HG03565 (cell line): ENCODE measurements at regions not wholly inside any gene's neighbourhood (a gene's known extent, or its start where the extent isn't known, plus 50 kb on each side); places are given as distances from the start of the nearest gene placed in this dataset.

Experiments used
- ATAC-seq: cut with Tn5 transposase; IDR thresholded peaks from one replicate; pipeline ENCODE4 v1.9.1; 2021; ENCODE audit warnings: mild to moderate bottlenecking, moderate library complexity; ENCODE audit not compliant: unreplicated experiment

DNA sequence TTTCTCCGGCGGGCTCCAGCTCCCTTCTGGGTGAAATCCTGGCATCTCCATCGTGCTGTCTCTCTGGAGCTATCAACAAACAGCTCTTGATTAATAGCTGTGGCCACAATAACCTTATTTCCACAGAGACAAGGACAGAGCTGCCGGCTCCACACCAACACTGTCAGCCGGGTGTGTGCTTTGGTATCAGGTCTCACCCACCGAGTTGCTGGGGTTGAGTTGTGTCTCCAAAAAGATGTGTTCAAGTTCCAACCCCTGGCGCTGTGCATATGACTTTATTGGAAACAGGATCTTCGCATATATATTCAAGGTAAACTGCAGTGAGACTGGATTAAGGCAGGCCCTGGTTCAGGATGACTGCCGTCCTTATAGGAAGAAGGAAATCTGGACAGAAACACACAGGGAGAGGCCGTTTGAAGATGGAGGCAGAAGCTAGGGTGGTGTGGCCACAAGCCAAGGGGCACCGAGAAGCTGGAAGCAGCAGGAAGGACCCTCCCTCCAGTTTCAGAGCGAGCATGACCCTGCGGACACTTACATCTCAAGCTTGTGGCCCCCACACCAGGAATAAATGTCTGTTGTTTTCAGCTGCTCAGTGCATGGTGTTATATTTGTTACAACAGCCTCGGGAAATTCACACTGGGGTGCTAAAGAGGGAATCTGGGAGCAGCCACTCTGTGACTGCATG, 88.4 kb upstream of the TMPRSS2 start:
- no peak for ATAC-seq

DNA sequence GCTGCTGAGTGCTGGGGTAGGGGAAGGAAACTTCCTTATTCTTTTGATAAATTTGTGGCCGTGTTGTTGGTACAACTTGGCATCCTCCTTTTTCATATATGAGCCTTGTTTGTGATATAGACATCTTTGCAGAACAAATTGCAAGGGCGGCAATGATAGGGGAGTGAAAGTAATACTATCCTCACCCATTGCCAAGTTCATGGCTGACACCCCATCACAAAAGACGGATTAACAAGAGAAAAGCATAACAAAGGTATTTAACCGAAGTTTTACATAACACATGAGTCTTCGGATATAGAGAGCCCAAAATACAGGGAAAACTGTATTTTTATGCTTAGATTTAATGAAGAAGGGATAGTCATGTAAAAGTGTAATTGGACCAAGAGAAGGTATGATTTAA, 86.3 kb upstream of the TMPRSS2 start:
- no peak for ATAC-seq

DNA sequence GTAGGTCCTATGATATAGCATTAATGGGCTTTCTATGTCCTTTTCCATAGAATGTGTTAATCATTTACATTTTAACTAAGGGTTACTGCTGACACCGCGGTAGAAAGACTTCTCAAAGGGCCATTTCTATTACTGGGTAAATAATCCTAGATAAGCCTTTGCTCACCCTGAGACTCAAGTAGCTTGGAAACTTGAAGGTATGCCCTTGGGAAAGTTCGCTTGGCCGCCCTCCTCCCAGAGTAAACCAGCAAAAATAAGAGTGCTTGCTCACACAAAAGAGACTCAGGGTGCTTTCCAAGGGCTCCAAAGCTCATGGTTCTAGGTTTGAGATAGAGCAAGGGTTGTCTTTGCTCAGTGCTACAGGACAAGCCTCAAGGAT, 85.8 kb upstream of the TMPRSS2 start:
- ATAC-seq, result no peak

DNA sequence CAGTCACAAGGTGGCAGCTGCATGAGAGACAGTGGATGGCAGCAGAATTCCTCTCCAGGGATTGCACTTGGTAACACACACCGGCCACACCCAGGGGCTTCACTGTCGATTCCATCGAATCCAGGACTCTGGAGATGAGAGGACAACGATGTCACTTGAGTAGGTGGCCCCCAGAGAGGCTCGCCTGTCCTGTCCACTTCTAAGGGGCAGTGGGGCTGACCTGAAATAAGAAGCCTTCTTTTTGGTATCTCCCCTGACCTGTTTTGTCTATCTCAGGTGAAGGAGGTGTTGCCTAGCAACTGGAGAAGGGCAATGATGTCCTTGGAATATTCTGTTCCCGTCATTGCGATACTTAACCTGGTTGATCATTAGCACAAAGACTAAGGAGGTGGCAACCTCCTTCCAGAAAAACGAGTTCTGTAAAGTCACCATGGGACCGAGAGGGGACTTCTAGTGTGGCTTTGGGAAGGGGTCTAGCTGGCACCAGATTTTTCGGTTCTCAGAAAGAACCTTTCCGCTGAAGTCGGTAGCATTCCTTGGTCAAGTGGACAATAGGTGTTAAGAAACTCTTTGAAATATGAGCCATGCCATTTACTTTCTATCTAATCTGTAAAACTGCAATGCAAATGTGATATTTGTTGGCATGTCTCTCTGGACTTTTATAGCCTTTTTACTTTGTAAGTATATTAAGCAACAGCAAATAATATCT, 85.2 kb upstream of the TMPRSS2 start:
- no peak for ATAC-seq

DNA sequence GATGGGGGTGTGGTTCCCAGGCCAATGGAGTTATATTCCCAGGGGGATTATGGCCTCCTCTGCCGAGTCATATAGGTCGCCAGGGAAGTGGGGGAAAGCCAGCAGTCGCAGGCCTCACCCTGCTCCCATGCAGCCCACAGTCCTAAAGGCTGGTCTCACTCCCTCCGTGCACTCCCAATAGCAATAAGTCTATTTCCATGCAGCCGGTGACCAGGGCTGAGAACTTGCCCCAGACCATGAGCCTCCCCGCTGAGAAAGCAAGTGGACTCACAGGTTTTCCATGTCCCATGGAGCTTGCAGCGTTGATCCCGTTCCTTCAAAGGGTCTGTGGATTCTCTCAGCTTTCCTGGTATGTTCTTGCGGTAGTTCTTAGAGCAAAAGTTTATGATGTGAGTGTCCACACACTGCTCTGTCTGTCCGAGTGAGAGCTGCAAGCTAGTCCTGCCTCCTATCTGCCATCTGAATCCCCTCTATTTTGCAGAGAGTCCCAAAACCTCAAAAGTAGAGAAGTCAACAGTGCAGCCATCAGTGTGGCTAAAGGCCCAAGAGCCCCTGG, 81.7 kb upstream of the TMPRSS2 start:
- no peak for ATAC-seq

DNA sequence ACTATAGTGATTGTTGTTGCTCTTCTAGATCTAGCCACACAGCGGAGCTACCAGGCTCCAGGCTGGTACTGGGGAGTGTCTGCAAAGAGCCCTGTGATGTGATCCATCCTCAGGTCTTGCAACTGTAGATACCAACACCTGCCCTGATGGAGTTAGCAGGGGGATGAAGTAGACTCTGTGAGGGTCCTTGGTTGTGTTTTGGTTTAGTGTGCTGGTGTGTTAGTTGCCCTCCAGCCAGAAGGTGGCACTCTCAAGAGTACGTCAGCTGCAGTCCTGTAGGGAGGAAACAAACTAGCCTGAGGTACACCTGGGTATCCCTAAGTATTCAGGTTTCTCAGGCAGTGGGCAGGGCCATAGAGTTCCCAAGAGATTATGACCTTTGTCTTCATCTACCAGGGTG, 81.2 kb upstream of the TMPRSS2 start:
- no peak for ATAC-seq

DNA sequence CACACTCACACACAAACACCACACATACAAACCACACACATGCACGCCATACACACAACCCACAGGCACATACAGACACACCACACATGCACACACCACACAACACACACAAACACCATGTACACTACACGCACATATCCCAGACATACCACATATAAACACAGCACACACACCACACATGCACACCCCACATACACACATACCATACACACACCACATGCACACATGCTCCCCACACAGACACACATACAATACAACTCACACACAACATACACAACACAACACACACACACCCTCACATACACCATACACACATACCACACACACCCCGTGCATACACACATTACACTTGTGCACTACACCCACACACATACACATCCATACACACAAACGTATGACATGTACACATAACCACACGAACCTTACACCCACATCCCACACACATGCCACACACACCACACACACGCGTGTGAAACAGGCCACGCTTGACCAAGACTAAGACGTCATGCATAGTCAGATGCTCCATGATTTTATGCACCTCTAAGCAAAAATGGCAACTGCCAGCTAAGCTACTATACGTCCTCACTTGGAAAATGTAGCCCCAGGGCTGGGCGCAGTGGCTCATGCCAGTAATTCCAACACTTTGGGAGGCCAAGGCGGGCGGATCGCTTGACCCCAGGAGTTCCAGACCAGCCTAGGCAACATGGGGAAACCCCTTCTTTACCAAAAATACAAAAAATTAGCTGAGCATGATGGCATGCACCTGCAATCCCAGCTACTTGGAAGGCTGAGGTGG, 77.4 kb upstream of the TMPRSS2 start:
- no peak for ATAC-seq

DNA sequence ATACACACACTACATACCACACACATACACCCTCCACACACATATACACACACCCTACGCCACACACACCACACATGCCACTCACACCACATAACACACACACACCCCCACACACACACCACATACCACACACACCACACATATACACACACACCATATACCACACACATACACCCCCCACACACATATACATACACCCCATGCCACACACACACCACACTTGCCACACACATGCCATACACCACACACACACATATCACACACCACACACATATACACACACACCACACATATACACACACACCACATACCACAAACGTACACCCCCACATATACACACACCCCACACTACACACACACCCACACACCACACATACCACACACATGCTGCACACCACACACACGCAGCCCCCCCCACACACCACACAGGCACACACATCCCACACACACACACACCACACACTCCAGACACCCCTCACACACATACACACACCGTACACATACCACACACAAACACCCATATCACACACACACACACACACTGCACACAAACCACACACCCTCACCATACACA, 76.7 kb upstream of the TMPRSS2 start:
- no peak for ATAC-seq

DNA sequence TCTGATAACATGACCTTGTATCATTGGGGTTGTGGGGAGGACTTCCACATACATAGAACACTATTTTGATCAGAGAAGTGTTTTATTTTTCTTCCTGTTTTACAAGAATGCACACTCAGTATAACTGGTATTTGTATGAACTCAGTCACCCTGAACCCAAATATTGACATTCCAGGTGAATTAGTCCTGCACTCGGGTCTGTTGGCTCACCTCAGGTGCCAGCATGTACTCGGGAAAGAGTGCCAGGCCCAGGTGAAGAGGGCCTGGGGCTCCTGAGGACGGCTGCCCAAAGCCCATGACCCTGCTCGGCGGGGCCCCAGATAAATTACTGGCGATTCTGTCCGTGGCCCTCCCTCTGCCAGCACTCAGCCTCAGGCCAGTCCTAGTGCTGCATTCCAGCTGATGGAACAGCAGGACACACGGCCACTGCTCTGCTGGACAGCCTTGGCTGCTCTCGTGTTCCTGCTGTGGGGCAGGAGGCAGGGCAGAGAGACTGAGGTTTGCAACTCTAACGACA, 75.4 kb upstream of the TMPRSS2 start:
- no peak for ATAC-seq

DNA sequence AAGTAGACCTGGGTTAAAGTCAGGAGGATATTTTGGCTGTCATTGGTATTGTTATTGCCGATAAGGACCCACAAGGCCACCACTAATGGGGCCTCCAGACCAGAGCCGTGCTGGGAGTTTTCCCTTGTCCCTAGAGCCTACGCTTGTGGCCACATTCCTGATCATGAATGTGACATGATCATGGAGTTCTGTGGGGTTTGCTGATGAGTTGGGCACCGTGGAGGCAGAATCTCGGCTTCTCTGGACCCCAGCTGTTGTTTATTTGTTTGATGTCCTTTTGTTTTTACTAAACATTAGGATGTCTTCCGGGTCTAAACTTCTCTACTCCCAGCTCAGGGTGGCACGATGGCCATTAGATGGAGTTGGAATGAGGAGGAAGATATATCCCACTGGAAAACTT, 74.9 kb upstream of the TMPRSS2 start:
- no peak for ATAC-seq

DNA sequence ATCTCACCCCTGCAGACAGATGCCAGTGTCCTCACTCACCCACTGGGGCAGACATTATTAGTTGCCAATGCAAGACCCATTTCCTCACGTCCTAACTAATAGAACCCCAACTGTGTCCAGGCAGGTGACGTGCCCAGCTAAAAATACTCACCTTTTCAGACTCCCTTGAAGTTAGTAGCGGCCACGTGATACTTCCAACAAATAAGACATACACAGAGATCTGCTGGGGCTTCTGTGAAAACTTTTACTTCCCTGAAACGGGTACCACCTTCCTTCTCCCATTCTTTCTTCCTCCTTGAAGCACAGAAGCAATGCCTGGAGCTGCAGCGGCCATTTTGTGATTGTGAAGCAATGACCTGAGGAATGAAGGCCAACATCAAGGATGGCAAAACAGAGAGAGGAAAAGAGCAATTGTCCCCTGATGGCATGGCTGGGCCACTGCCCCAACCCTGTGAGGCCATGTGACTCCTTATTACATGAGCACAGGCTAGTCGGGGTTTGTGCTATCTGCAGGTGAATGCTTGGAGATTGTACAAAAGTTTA, 74.4 kb upstream of the TMPRSS2 start:
- no peak for ATAC-seq

DNA sequence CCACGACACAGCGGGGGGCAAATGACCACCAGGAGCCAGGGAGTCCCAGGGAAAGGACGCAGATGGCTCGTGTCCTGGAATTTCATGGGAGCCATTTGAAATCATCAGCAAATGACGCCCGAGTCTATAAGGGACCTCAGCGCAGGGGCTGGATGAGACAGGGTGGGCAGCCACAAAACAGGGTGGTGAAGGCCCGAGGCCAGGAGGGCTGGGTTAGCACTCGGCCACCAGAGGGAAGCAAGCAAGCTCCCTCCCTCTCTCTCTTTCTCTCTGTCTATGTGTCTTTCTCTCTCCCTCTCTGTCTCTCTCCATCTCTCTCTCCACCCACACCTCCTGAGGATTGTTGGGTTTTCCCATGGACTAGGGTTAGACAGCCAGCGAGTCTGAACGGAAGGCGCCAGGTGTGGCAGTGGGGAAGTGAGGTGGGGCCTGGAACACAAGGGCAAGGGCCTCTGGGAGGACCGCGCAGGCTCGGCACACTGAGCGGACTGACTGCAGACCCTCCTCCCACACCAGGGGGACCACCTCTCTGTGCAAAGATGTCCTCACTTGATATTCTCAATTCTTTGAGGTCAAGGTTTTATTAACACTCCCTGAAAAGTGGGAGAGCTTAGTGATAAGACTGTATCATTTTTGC, 73.8 kb upstream of the TMPRSS2 start:
- no peak for ATAC-seq

DNA sequence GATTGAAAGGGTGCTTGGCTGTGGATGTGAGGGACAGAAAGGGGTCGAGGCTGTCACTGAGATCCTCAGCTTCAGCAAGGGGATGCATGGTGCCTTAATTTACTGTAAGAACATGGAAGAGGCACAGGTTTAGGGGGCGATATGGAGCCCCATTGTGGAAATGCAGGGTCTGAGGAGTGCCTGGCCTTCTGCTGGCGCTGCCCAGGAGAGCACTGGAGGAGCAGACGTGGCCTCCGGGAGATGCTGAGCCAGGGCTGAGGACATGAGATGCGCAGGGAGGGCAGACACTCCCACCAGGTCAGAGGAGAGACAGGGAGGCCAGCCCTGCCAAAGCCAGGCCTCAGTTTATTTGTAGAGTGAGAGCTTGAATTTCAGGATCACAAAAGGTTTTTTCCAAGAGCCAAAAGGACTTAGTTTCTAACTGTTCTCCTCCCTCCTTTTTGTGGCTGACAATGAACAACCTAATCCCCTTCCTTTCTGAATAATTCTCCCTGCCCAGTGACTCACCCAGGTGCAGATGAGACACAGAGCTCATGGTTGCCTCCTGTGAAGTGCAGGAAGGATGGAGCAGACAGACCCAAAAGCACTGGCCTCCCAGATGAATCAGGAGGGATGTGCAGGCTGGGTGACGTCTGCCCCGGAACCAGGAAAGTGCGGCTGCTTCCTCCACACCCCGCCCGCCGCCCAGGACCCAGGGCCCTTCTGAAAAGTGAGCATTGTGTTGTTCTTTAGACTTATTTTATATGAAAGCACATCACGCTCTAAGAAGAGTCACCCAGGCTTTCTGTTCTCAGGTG, 73.0 kb upstream of the TMPRSS2 start:
- no peak for ATAC-seq

DNA sequence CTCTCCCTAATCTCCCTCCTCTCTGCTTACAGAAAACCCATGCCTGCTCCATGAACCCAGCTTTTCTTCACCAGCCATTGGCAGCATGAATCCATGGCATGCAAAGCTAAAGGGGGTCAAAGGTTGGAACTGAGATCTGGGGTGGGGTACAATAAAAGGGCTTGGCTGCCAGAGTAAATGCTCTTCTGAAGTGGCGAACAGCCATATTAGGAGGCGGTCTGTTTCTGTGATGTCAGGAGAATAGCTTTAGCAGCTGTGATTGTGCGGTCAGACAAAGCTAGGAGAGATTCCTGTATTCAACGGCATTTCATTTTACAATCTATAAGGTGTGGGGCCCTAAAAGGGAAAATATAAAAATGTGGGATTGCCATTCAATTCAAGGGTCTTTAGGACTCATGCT, 71.7 kb upstream of the TMPRSS2 start:
- no peak for ATAC-seq

DNA sequence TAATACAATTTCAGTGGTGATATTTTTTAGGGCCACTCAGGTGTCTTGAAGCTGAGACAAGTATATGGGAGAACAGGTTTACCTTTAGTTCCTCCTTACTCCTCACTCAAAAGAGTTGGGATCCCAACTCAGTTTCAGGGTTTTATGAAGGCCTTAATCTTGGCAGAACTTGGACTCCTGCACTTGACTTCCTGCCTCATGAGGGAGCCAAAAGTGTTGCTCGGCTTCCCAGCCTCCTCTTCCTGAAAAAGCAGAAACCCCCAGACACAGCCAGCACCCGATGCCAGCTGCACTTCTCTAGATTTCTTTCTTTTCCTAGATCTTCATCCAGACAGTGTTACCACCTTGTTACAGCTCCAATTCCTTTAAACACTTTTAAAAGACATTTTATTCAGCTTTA, 70.8 kb upstream of the TMPRSS2 start:
- no peak for ATAC-seq

DNA sequence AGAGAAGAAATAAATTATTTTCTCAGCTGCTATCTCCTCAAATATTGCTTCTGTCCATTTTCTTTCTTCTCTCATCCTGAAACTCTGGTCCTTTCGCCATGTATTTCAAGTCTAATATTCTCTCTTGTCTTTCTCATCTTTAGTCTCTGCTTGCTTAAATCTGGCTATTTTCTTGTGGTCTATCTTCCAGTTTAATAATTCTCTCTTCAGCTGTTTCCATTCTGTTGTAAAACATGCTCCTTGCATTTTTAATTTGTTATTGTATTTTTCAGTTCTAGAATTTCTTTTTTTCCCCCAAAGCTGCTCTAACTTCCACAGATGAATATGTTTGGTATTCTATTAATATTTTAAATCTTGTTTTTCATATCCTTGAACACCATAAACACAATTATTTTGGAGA, 70.1 kb upstream of the TMPRSS2 start:
- ATAC-seq, result no peak

DNA sequence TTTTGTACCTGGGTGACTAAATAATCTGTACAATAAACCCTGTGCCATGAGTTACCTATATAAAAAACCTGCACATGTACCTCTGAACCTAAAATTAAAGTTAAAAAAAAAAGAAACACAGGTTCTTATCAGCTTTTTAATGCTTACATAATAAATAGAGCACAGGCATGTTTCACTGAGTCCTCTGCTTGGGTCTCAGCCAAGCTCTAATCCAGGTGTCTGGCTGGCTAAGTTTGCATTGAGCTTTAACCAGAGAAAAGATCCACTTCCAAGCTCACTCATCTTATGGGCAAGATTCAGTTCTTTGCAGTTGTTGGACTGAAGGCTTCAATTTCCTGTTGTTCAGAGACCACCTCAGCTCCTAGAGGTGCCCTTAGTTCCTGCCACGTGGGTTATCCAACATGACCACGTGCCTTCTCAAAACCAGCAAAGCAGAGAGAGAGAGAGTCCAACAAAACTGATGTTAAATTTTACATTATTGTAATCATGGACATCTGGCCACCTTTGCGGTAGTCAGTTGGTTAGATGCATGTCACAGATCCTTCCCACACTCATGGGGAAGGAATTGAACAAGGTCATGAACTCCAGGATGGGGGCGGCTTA, 68.2 kb upstream of the TMPRSS2 start:
- no peak for ATAC-seq

DNA sequence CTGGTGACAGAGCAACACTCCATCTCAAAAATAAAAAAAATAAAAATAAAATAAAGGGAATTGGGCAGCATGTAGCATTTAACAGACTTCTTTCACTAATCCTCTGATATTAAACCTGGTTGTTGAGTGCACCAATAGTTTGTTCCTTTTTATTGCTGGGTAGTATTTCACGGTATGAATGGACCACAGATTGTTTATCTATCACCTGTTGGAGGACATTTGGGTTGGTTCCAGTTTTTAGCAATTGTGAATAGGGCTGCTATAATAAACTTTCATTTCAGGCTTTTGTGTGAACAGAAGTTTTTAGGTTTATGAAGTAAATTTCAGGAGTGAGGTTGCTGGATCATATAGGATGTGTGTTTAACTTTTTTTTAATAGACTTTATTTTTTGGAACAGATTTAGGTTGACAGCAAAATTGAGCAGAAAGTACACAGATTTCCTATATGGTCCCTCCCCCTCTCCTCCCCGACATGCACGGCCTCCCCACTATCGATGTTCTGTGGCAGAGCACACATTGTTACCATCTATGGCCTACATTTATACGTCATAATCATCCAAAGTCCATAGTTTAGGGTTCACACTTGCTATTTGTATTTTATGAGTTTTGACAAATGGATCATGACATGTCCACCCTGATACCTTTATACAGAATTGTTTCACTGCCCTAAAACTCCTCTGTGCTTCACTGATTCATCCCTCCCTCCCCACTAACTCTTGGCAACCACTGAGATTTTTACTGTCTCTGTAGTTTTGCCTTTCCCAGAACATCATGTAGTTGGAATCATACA, 66.1 kb upstream of the TMPRSS2 start:
- ATAC-seq, result no peak
